ENCODE measurements at regions not wholly inside any gene's neighbourhood (a gene's known extent, or its start where the extent isn't known, plus 50 kb on each side); places are given as distances from the start of the nearest gene placed in this dataset.
A peak's percentile ranks its signal among the peaks of the same experiment; 100 is the strongest.

- DNase-seq (ENCODE audit: low spot score): no peak
- no peak for TF ChIP-seq CTCF (IDR thresholded peaks at IDR 0.05)
- H3K4me3 ChIP-seq: no peak overlapping the region
- no peak overlapping the region for H3K27ac ChIP-seq
These were observed 79.3 kb downstream of the PCTP start for GRCh38 chr17:55829995-55830612.

GRCh38 chr17:55830699-55831471, 80.0 kb downstream of the PCTP start:
- Histone ChIP-seq H3K27ac (no peak overlapping the region), H3K4me3 (no peak overlapping the region)
- no peak for DNase-seq (ENCODE audit: low spot score)
- no peak for TF ChIP-seq CTCF (IDR thresholded peaks at IDR 0.05)

- TF ChIP-seq CTCF (IDR thresholded peaks at IDR 0.05): no peak
- H3K4me3 ChIP-seq: no peak overlapping the region
- DNase-seq (ENCODE audit: low spot score): no peak
- no peak overlapping the region for H3K27ac ChIP-seq
These were observed 82.5 kb downstream of the PCTP start for GRCh38 chr17:55833306-55833705.

- no peak for DNase-seq (ENCODE audit: low spot score)
- H3K4me3 ChIP-seq: no peak overlapping the region
- no peak for TF ChIP-seq CTCF (IDR thresholded peaks at IDR 0.05)
- no peak overlapping the region for H3K27ac ChIP-seq
These were observed 91.7 kb downstream of the PCTP start for GRCh38 chr17:55842405-55843158.

- H3K4me3 ChIP-seq: no peak overlapping the region
- no peak for DNase-seq (ENCODE audit: low spot score)
- no peak overlapping the region for H3K27ac ChIP-seq
- TF ChIP-seq CTCF (IDR thresholded peaks at IDR 0.05): no peak
These were observed 92.9 kb downstream of the PCTP start for GRCh38 chr17:55843785-55844184.

GRCh38 chr17:55845385-55845784, 94.5 kb downstream of the PCTP start:
- DNase-seq (ENCODE audit: low spot score): peak; percentile 74
- TF ChIP-seq CTCF (IDR thresholded peaks at IDR 0.05): no peak
- Histone ChIP-seq H3K4me3 (peak overlapping the region; percentile 65), H3K27ac (peak overlapping the region in 1 of 2 donors; percentile 35)

Data from coronary artery (tissue), 2 donors.